GM19397 (cell line): ENCODE measurements at regions not wholly inside any gene's neighbourhood (a gene's known extent, or its start where the extent isn't known, plus 50 kb on each side); places are given as distances from the start of the nearest gene placed in this dataset.

Experiments
- ATAC-seq: cut with Tn5 transposase; IDR thresholded peaks from one replicate; pipeline ENCODE4 v1.9.1; 2021; ENCODE audit warnings: mild to moderate bottlenecking, moderate library complexity; ENCODE audit not compliant: unreplicated experiment

DNA sequence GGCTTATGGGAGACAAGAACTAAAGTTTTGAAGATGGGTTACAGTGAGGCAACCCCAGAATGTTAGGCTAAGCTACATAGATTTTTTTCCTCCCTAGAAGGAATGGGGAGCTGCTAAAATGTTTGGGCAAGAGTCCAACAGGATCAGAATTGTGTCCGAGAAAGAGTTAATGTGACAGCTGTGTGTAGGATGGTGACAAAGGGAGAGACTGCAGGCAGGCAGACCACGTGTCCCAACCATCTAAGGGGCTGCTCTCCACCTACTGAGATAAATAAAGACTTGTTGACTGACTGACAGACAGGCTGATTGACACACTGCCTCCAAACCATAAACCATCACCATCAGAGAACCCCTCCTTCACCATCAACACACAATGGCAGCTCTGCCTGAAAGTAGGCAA is 133.7 kb upstream of the CTTNBP2NL start:
- no peak for ATAC-seq

- no peak for ATAC-seq
Measured at GRCh38 chr1:112263042-112263441, 133.0 kb upstream of the CTTNBP2NL start.

DNA sequence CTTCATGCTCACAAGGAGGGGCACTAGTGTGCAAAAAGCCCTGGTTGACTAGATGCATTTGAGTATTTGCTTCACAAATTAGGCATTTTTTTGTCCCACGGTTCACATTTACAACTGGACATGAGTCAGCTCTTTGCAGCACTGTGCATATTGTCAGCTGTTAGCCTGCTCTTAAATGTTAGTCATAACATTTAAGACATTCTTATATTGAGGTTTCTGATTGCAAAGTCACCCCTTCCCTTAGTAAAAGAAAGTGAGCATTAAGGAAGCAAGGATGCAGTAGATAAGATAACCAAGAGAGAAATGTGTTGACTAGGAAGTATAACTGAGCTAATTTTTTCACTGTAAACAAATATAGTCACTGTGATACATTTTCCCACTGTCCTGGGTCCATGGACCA is 132.6 kb upstream of the CTTNBP2NL start:
- ATAC-seq, result no peak

GRCh38 chr1:112264010-112264409 is 132.0 kb upstream of the CTTNBP2NL start:
- ATAC-seq, result no peak

GRCh38 chr1:112264553-112264952 is 131.5 kb upstream of the CTTNBP2NL start:
- ATAC-seq, result no peak

- ATAC-seq, result no peak
Measured at GRCh38 chr1:112265931-112266330, 130.1 kb upstream of the CTTNBP2NL start.

GRCh38 chr1:112267206-112267605 is 128.8 kb upstream of the CTTNBP2NL start:
- ATAC-seq, result no peak

DNA sequence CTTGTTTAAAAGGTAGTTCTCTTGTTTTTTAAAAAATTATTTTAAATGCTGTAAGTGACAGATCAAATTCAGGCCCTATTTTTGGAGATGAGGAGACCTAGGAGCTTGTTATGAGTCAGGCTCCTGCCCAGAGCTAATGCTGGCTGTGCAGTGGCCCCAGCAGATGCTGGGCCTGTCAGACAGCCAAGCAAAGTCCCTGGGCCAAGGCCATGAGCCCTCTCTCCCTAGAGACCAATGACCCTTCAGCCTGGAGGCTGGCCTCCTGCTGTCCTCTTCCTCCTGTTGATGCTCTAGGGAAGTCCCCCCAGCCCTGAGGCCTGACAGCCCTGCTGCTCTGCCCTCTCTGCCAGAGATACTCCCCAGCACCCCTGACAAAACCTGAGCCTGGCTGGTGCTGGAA is 128.1 kb upstream of the CTTNBP2NL start:
- ATAC-seq, result no peak

- no peak for ATAC-seq
Measured at GRCh38 chr1:112268408-112268807, 127.6 kb upstream of the CTTNBP2NL start.

- ATAC-seq, result no peak
Measured at GRCh38 chr1:112271270-112271669, 124.7 kb upstream of the CTTNBP2NL start.

- no peak for ATAC-seq
Measured at GRCh38 chr1:112272101-112272772, 123.8 kb upstream of the CTTNBP2NL start.

DNA sequence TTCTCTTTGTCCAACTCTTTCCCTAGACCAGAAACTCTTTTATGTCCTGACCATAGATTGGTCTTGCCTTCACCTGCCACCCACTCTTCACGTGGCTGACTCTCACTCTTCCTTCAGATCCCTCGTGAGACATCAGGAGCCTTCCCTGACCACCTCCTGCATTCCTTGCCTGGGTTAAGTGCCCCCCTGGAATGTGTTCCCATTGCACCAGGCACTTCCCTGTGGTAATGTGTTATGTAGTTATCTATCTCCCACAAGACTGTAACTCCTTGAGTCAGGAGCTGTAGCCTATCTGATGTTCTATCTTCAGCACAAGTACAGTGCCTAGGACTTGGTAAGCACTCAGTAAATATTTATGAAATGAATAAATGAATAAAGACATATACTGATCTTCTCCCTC is 111.2 kb upstream of the CTTNBP2NL start:
- no peak for ATAC-seq

- ATAC-seq, result no peak
Measured at GRCh38 chr1:112285316-112285715, 110.7 kb upstream of the CTTNBP2NL start.

- no peak for ATAC-seq
Measured at GRCh38 chr1:112285746-112286145, 110.3 kb upstream of the CTTNBP2NL start.

DNA sequence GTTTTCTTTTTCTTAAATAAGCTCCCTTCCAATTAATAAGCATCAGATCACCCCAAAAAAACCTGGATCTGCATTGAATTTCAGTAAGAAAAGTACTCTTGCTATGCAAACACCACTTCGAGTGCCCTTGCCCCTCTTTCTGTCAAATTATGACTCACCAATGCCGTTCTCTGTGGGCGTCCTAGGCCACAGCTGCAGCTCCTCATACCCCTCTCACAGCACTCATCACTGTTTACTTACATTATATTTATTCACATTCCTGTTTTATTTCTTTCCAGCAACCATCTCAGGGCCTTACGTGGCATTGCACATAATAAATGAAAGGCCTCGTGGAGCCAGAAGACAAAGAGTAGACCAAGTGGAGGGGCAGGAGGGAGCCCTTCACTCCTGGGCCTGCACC is 99.1 kb upstream of the CTTNBP2NL start:
- ATAC-seq, result no peak

GRCh38 chr1:112297536-112297935 is 98.5 kb upstream of the CTTNBP2NL start:
- ATAC-seq, result no peak

DNA sequence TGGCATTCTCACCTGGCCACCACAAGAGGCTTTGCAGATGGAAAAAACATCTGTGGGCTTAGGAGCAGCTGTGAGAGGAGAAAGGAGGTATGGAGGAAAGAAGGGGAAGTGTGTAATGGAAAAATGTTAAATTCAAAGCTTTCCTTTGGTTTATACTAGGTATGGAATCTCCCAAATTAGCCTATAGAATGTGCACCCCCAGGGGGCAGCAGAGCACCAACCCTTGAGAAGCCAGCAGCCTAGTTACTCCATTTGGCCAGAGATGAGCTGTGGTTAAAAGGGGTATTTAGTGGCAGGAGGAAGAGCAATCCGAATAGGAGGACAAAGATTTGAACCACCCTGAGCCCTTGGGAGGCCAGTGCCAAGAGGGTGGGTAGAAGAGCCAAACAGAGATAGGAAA is 97.5 kb upstream of the CTTNBP2NL start:
- no peak for ATAC-seq

- ATAC-seq, result no peak
Measured at GRCh38 chr1:112304126-112304525, 91.9 kb upstream of the CTTNBP2NL start.

DNA sequence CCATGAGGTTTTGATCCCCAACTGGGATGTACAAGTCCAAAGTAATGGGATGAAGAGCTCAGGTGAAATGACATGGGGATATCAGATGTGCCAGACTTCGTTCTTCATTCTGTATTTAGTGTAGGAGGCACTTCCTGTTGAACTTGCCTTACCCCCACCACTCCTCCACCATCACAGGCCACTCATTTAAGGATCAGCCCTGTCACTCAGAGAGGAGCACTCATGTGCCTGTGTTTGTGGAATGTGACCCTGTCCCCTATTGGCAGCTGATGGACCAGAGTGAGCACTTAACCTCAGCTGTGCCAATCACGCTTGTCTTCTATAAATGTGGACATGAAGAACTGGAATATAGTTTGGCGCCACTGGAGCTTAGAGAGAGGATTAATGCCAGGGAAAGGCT is 91.4 kb upstream of the CTTNBP2NL start:
- no peak for ATAC-seq

DNA sequence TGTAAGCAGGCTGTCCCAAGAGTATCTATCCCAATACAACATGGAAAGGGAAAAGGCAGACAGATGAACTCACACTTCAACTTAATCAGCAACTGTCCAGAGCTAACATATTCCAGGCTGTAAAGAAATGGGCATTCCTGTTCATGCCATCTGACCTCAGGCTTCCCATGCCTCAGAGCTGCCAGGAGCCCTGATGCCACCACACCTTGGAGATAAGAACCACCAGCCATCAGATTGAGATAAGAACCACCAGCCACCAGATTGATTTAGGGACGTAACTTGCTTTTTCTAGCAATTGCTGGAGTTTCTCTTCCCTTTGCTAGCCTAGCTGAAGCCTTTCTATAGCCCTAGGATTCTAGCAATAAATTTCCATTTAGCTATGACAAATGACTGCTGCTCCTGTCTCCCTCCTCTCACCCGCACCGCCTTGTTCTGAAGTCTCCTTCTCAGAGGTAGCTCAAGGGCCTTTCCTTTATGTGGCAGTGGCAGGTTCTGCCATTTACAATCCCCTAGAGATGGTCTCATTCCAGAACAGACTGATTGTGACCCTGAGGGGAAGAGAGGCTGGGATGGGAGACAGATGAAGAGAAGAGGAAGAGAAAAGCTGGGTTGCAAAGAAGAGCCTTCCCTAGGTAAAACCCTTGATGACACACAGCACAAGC is 88.0 kb upstream of the CTTNBP2NL start:
- no peak for ATAC-seq

DNA sequence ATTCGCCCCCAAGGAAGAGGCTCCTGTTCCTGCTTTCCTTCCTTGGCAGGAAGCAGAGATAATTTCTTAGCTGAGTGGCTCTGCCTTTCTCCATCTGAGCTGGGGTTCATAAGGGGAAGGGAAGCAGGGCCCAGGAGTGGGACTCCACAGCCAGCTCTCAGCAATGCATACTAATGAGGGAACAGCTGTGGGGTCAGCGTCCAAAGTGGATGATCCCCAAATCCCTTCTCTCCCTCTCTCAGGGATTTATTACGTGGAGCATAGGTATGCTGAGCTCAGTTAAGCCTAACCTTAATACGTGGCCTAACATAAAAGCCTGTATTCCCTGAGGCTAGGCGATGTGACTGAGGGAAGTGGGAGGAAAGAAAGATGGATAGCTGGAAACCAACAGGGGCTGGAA is 87.3 kb upstream of the CTTNBP2NL start:
- no peak for ATAC-seq

DNA sequence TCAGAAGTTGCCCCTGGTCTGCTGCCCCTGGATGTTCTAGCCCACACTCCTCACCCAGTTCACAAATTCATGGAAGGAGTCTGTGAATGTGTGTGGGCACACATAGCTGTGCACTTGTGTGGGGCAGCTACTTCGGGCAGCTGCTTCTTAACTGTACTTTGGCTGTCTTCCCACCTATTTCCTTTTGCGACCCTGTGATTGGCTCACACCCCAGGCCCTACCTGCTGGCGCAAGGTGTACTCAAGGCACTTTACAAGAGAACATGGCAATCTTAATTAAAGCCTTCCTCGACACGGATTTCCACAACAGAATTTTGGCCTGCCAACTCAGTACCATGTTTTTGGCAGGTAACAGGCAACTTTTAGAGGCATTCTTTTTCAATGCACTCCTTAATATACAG is 86.5 kb upstream of the CTTNBP2NL start:
- no peak for ATAC-seq

DNA sequence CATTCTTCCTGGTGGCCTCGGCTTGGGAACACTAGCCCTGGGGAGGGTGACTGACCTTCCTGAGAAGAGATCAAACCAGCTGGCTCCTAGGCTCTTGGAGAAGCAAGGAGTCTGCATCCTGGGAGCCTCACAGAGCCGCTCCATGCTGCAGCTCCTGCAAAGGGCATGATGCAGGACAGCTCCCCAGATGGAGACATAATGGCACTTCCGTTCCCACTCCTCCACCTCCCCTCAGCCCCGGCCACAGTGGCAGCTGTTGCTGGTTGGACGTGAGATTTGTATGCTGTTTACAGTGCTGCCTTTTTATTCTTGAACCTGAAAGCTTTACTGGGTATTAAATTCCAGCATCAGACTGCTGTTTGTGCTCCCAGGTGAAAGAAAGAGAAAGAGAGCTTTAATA is 83.7 kb upstream of the CTTNBP2NL start:
- no peak for ATAC-seq
